HG02678 (cell line): ENCODE measurements at regions not wholly inside any gene's neighbourhood (a gene's known extent, or its start where the extent isn't known, plus 50 kb on each side); places are given as distances from the start of the nearest gene placed in this dataset.

Experiments
- ATAC-seq: cut with Tn5 transposase; IDR thresholded peaks from one replicate; pipeline ENCODE4 v1.9.1; 2021; ENCODE audit warnings: mild to moderate bottlenecking, moderate library complexity; ENCODE audit not compliant: unreplicated experiment

- ATAC-seq = no peak
These were observed 131.2 kb upstream of the CYP1B1 start for GRCh38 chr2:38207168-38207567.

GRCh38 chr2:38203446-38203810, 127.5 kb upstream of the CYP1B1 start:
- no peak for ATAC-seq

GRCh38 chr2:38202713-38203445, 126.9 kb upstream of the CYP1B1 start:
- ATAC-seq = no peak

- no peak for ATAC-seq
These were observed 125.8 kb upstream of the CYP1B1 start for GRCh38 chr2:38201784-38202183.

GRCh38 chr2:38200598-38200997, 124.6 kb upstream of the CYP1B1 start:
- ATAC-seq = no peak

GRCh38 chr2:38199127-38199526, 123.2 kb upstream of the CYP1B1 start:
- no peak for ATAC-seq

GRCh38 chr2:38194751-38195150, 118.8 kb upstream of the CYP1B1 start:
- no peak for ATAC-seq

- no peak for ATAC-seq
These were observed 117.0 kb upstream of the CYP1B1 start for GRCh38 chr2:38192976-38193375.

- no peak for ATAC-seq
These were observed 116.1 kb upstream of the CYP1B1 start for GRCh38 chr2:38192046-38192445.

GRCh38 chr2:38191516-38191915, 115.6 kb upstream of the CYP1B1 start:
- ATAC-seq = no peak

- ATAC-seq = no peak
These were observed 114.7 kb upstream of the CYP1B1 start for GRCh38 chr2:38190542-38191218.

GRCh38 chr2:38187541-38188011, 111.6 kb upstream of the CYP1B1 start:
- no peak for ATAC-seq

- ATAC-seq = peak; percentile 93
These were observed 109.1 kb upstream of the CYP1B1 start for GRCh38 chr2:38185012-38185491.

GRCh38 chr2:38182492-38183003, 106.6 kb upstream of the CYP1B1 start:
- ATAC-seq = no peak

- ATAC-seq = no peak
These were observed 106.0 kb upstream of the CYP1B1 start for GRCh38 chr2:38181806-38182491.

GRCh38 chr2:38180754-38181153, 104.8 kb upstream of the CYP1B1 start:
- ATAC-seq = no peak

GRCh38 chr2:38178556-38179419, 102.8 kb upstream of the CYP1B1 start:
- peak; percentile 67 for ATAC-seq

- no peak for ATAC-seq
These were observed 102.2 kb upstream of the CYP1B1 start for GRCh38 chr2:38178119-38178518.

GRCh38 chr2:38176619-38177021, 100.7 kb upstream of the CYP1B1 start:
- ATAC-seq = no peak

- ATAC-seq = no peak
These were observed 98.9 kb upstream of the CYP1B1 start for GRCh38 chr2:38174646-38175423.
